GM18502 (cell line): ENCODE measurements at regions not wholly inside any gene's neighbourhood (a gene's known extent, or its start where the extent isn't known, plus 50 kb on each side); places are given as distances from the start of the nearest gene placed in this dataset.
"Not testable (repeated sequence)": the region's sequence is repeated elsewhere in the genome, so short reads cannot be mapped to it uniquely, and the experiment has no call there.

Experiments
- ATAC-seq: cut with Tn5 transposase; IDR thresholded peaks from one replicate; pipeline ENCODE4 v1.9.1; 2021; ENCODE audit warnings: mild to moderate bottlenecking; ENCODE audit not compliant: unreplicated experiment, poor library complexity

- no peak for ATAC-seq
These were observed 619.2 kb upstream of the EYS start for GRCh38 chr6:66326228-66326627.

- no peak for ATAC-seq
These were observed 614.0 kb upstream of the EYS start for GRCh38 chr6:66321017-66321416.

GRCh38 chr6:66307490-66307889 is 600.5 kb upstream of the EYS start:
- no peak for ATAC-seq

- no peak for ATAC-seq
These were observed 584.9 kb upstream of the EYS start for GRCh38 chr6:66291905-66292304.

GRCh38 chr6:66289889-66290288 is 582.9 kb upstream of the EYS start:
- no peak for ATAC-seq

GRCh38 chr6:66278115-66278514 is 571.1 kb upstream of the EYS start:
- ATAC-seq: no peak

GRCh38 chr6:66277400-66277799 is 570.4 kb upstream of the EYS start:
- no peak for ATAC-seq

- no peak for ATAC-seq
These were observed 558.7 kb upstream of the EYS start for GRCh38 chr6:66265737-66266136.

GRCh38 chr6:66264376-66264775 is 557.4 kb upstream of the EYS start:
- ATAC-seq: no peak

- ATAC-seq: not testable (repeated sequence)
These were observed 551.9 kb upstream of the EYS start for GRCh38 chr6:66258731-66259487.

- no peak for ATAC-seq
These were observed 538.2 kb upstream of the EYS start for GRCh38 chr6:66245231-66245630.

GRCh38 chr6:66238851-66239250 is 531.8 kb upstream of the EYS start:
- no peak for ATAC-seq

GRCh38 chr6:66232890-66233289 is 525.9 kb upstream of the EYS start:
- ATAC-seq: no peak

- ATAC-seq: no peak
These were observed 523.6 kb upstream of the EYS start for GRCh38 chr6:66230591-66230990.

GRCh38 chr6:66226109-66226508 is 519.1 kb upstream of the EYS start:
- no peak for ATAC-seq

- ATAC-seq: no peak
These were observed 503.9 kb upstream of the EYS start for GRCh38 chr6:66210964-66211363.

GRCh38 chr6:66200390-66200789 is 493.4 kb upstream of the EYS start:
- ATAC-seq: no peak

- ATAC-seq: no peak
These were observed 492.1 kb upstream of the EYS start for GRCh38 chr6:66199171-66199570.

- no peak for ATAC-seq
These were observed 491.1 kb upstream of the EYS start for GRCh38 chr6:66198062-66198624.

GRCh38 chr6:66190858-66191257 is 483.8 kb upstream of the EYS start:
- ATAC-seq: no peak

GRCh38 chr6:66189915-66190314 is 482.9 kb upstream of the EYS start:
- ATAC-seq: no peak

- ATAC-seq: no peak
These were observed 479.7 kb upstream of the EYS start for GRCh38 chr6:66186756-66187155.
